ENCODE measurements at regions not wholly inside any gene's neighbourhood (a gene's known extent, or its start where the extent isn't known, plus 50 kb on each side); places are given as distances from the start of the nearest gene placed in this dataset.
A peak's percentile ranks its signal among the peaks of the same experiment; 100 is the strongest.

DNA sequence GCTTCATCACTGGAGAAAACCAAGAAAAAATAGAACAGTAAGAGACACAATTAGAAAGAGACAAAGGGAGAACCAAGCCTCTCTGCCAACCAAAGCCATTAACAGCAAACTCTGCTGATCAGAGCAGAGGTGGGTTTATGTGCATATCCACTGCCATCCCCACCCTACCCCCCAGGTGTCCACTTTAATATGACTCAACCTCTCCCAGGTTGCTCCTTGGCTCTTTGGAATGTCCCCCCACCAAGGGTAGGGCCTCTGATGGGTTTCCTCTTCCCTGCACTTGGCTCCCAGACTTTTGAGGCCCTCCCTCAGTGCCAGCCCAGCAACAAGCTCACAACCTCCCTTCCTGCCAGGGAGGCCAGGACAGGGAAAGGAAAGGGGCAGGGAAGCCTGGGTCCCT lies 104.8 kb downstream of the DMRTA2 start:
- ChIA-PET CTCF (no interaction called here), POLR2A (ENCODE audit: low non-redundant PET) (no interaction called here)
- TF ChIP-seq, protein P1, sequence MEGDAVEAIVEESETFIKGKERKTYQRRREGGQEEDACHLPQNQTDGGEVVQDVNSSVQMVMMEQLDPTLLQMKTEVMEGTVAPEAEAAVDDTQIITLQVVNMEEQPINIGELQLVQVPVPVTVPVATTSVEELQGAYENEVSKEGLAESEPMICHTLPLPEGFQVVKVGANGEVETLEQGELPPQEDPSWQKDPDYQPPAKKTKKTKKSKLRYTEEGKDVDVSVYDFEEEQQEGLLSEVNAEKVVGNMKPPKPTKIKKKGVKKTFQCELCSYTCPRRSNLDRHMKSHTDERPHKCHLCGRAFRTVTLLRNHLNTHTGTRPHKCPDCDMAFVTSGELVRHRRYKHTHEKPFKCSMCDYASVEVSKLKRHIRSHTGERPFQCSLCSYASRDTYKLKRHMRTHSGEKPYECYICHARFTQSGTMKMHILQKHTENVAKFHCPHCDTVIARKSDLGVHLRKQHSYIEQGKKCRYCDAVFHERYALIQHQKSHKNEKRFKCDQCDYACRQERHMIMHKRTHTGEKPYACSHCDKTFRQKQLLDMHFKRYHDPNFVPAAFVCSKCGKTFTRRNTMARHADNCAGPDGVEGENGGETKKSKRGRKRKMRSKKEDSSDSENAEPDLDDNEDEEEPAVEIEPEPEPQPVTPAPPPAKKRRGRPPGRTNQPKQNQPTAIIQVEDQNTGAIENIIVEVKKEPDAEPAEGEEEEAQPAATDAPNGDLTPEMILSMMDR (conservative IDR thresholded peaks at IDR 0.05; ENCODE audit: low read depth) = no peak
- H3K27ac ChIP-seq = no peak overlapping the region
- no peak for DNase-seq (ENCODE audit: low spot score)

DNA sequence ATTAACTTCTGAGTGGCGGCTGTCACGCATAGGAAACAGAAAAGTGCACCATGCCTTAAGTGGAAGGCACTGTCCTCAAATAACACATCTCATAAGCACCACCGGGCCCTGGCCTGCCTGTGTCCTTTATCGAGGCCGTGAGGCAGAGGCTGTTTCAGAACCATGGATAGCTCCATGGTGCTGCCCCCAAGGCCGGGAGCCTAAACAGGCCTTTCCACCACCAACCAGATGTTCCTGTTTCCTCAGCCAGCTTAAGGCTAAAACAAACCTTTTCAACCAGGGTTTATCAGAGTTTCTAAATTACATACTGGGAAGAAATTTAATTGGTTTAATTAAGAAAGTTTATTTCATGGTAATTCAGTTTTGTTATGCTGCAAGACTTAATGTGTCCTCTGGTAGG lies 114.4 kb downstream of the DMRTA2 start:
- peak; percentile 49 for DNase-seq (ENCODE audit: low spot score)
- ChIA-PET POLR2A (ENCODE audit: low non-redundant PET) (no interaction called here), CTCF (no interaction called here)
- TF ChIP-seq, protein P1 (conservative IDR thresholded peaks at IDR 0.05; ENCODE audit: low read depth) = no peak
- no peak overlapping the region for H3K27ac ChIP-seq

DNA sequence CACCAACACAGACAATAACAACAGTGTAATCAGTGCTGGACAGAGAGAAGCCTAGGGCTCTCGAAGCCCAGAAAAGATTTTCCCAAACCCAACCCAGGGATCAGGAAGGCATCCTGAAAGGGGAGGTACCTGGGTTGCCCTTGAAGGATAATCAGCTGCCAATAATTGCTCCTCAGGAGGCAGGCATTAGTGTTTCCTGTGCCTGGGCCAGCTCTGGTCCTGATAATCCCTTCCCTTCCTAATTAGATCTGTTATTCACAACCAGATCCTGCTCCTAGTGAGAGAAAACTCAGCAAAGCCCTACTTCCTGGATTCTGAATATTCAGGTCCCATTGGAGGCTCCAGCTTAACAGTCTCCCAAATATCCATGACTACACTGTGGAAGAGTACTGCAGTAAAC lies 117.4 kb downstream of the DMRTA2 start:
- TF ChIP-seq, protein P1 (conservative IDR thresholded peaks at IDR 0.05; ENCODE audit: low read depth) = no peak
- no peak for DNase-seq (ENCODE audit: low spot score)
- ChIA-PET CTCF (interaction anchor here (0.5 to 0.6 kb wide), 2 partner anchors 25 to 203 kb away, joined by 3 to 4 read pairs; no protein-coding TSS in a partner anchor), POLR2A (ENCODE audit: low non-redundant PET) (no interaction called here)
- H3K27ac ChIP-seq = no peak overlapping the region

DNA sequence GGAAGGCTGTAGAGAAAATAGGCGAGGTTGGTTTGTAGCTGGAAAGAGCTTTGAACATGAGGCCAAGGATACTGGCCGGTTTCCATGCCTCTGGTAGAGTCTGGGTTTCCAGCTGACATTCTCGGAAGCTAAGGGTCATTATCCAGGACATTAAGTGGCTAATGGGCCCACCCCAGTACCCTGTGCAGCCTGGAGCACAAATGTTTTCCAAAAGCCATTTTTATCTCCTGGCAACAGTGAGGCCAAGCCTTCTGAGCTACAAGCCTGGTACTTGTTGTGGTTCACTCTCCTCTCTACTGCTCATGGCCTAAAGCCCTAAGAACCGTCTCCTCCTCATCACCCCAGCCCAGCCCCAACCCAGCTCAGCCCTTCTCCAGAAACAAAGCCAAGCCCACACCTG lies 122.9 kb downstream of the DMRTA2 start:
- ChIA-PET POLR2A (ENCODE audit: low non-redundant PET) (interaction anchor here (0.6 kb wide), 1 partner anchor 107 kb away, joined by 3 read pairs; no protein-coding TSS in a partner anchor), CTCF (interaction anchor here (0.6 to 1.3 kb wide), 2 partner anchors 48 to 1828 kb away, joined by 3 read pairs; partner anchors contain the start of gene SPATA6)
- no peak for DNase-seq (ENCODE audit: low spot score)
- H3K27ac ChIP-seq = no peak overlapping the region
- TF ChIP-seq, protein P1 (conservative IDR thresholded peaks at IDR 0.05; ENCODE audit: low read depth) = no peak

DNA sequence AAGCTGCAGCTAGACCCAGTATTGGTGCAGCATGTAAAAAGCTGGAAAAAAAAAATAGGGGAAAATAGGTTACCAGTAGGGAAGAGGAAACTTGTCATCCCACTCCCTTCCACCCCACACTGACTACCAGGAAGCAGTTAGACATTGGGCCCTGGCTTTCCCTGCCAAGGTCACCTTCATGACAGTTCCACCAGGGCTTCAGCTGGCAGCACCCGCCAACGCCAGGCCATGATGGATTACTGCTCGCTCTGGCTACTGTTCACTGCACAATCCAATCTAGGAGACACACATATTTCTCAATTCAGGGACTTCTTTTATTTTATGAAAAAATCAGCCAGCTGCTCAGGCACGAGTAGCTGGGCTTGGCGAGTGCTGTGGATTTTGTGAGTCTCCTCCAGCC lies 127.7 kb downstream of the DMRTA2 start:
- DNase-seq (ENCODE audit: low spot score) = no peak
- H3K27ac ChIP-seq = no peak overlapping the region
- POLR2A ChIA-PET (ENCODE audit: low non-redundant PET) = no interaction called here
- CTCF ChIA-PET = interaction anchor here (0.7 kb wide), 1 partner anchor 52 kb away, joined by 4 read pairs; no protein-coding TSS in a partner anchor
- TF ChIP-seq, protein P1 (conservative IDR thresholded peaks at IDR 0.05; ENCODE audit: low read depth) = no peak

DNA sequence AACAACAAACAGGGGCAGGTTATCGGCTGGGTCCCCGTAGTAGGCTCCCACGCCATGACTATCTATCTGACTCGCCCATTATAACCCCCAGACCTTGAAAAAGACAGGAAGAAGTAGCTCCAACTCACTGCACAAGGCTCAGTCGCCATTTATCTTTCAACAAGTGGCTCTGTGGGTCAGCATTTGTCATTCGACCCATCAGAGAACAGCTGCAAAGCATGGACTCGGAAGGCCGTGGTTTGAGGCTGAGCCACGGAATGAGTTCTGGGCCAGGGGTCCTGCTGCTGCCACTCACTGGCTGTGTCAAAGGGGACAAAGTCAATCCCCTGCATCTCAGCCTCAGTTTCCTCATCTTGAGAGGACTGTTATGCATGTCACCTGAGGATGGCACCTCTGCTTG lies 131.0 kb downstream of the DMRTA2 start:
- no peak for DNase-seq (ENCODE audit: low spot score)
- ChIA-PET CTCF (no interaction called here), POLR2A (ENCODE audit: low non-redundant PET) (no interaction called here)
- H3K27ac ChIP-seq = no peak overlapping the region
- TF ChIP-seq, protein P1 (conservative IDR thresholded peaks at IDR 0.05; ENCODE audit: low read depth) = no peak

DNA sequence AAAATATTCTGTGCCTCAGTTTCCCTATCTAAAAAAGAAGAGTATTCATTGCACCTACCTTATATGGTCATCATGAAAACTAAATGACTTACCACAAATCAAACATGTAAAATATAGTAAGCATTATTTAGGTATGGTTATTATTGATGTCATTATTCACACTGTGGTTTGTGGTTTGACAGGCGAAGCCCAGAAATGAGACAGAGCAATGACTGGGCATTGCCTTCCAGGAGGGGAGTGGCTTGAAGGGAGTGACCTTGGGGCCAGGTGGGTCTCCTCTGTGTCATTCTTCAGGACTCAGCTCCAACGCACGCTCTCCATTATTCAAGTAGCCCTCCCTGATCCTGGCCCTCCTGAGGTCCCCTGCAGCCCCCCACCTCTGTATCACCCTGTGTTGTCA lies 133.7 kb downstream of the DMRTA2 start:
- TF ChIP-seq, protein P1 (conservative IDR thresholded peaks at IDR 0.05; ENCODE audit: low read depth) = no peak
- no peak for DNase-seq (ENCODE audit: low spot score)
- POLR2A ChIA-PET (ENCODE audit: low non-redundant PET) = no interaction called here
- CTCF ChIA-PET = no interaction called here
- no peak overlapping the region for H3K27ac ChIP-seq

Measured in RWPE1 (cell line).